ENCODE measurements at regions not wholly inside any gene's neighbourhood (a gene's known extent, or its start where the extent isn't known, plus 50 kb on each side); places are given as distances from the start of the nearest gene placed in this dataset.

GRCh38 chr2:207288628-207289027 is 122.9 kb upstream of the KLF7 start (continued):
- TF ChIP-seq BCLAF1 (IDR thresholded peaks at IDR 0.05) = no peak
- TF ChIP-seq SMAD5 (IDR thresholded peaks at IDR 0.05; ENCODE audit: low read depth) = no peak
- TF ChIP-seq ZSCAN29 (IDR thresholded peaks at IDR 0.05) = no peak
- 0 out of 4 replicates have a peak, but pooled peaks of 1 of the 2 experiments have one; percentile 4 for TF ChIP-seq SRF (IDR thresholded peaks at IDR 0.05; ENCODE audit: low read depth in 2 of 2, low read length in 2 of 2)
- no peak for TF ChIP-seq CBX3 (IDR thresholded peaks at IDR 0.05; ENCODE audit: borderline replicate concordance, low read depth)
- peak; percentile 38 for TF ChIP-seq MEF2B (IDR thresholded peaks at IDR 0.05; ENCODE audit: partially characterized antibody, poor library complexity, severe bottlenecking)
- no peak for TF ChIP-seq CUX1 (IDR thresholded peaks at IDR 0.05; ENCODE audit: insufficient replicate concordance, low read depth, low read length)
- TF ChIP-seq, protein P1, sequence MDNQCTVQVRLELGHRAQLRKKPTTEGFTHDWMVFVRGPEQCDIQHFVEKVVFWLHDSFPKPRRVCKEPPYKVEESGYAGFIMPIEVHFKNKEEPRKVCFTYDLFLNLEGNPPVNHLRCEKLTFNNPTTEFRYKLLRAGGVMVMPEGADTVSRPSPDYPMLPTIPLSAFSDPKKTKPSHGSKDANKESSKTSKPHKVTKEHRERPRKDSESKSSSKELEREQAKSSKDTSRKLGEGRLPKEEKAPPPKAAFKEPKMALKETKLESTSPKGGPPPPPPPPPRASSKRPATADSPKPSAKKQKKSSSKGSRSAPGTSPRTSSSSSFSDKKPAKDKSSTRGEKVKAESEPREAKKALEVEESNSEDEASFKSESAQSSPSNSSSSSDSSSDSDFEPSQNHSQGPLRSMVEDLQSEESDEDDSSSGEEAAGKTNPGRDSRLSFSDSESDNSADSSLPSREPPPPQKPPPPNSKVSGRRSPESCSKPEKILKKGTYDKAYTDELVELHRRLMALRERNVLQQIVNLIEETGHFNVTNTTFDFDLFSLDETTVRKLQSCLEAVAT (IDR thresholded peaks at IDR 0.05) = no peak
- TF ChIP-seq POLR2A (IDR thresholded peaks at IDR 0.05; ENCODE audit: low read depth, low read length) = no peak
- peak; percentile 73 for TF ChIP-seq BCL11A (IDR thresholded peaks at IDR 0.05; ENCODE audit: low read depth, low read length)
- TF ChIP-seq HDAC2 (IDR thresholded peaks at IDR 0.05) = no peak
- peak; percentile 85 for TF ChIP-seq ATF2 (IDR thresholded peaks at IDR 0.05; ENCODE audit: low read length)
- TF ChIP-seq, protein P2, sequence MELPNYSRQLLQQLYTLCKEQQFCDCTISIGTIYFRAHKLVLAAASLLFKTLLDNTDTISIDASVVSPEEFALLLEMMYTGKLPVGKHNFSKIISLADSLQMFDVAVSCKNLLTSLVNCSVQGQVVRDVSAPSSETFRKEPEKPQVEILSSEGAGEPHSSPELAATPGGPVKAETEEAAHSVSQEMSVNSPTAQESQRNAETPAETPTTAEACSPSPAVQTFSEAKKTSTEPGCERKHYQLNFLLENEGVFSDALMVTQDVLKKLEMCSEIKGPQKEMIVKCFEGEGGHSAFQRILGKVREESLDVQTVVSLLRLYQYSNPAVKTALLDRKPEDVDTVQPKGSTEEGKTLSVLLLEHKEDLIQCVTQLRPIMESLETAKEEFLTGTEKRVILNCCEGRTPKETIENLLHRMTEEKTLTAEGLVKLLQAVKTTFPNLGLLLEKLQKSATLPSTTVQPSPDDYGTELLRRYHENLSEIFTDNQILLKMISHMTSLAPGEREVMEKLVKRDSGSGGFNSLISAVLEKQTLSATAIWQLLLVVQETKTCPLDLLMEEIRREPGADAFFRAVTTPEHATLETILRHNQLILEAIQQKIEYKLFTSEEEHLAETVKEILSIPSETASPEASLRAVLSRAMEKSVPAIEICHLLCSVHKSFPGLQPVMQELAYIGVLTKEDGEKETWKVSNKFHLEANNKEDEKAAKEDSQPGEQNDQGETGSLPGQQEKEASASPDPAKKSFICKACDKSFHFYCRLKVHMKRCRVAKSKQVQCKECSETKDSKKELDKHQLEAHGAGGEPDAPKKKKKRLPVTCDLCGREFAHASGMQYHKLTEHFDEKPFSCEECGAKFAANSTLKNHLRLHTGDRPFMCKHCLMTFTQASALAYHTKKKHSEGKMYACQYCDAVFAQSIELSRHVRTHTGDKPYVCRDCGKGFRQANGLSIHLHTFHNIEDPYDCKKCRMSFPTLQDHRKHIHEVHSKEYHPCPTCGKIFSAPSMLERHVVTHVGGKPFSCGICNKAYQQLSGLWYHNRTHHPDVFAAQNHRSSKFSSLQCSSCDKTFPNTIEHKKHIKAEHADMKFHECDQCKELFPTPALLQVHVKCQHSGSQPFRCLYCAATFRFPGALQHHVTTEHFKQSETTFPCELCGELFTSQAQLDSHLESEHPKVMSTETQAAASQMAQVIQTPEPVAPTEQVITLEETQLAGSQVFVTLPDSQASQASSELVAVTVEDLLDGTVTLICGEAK (IDR thresholded peaks at IDR 0.05; ENCODE audit: borderline replicate concordance) = no peak
- TF ChIP-seq MYC (IDR thresholded peaks at IDR 0.05; ENCODE audit: insufficient read depth, insufficient read length, insufficient replicate concordance, low read length, severe bottlenecking) = no peak
- TF ChIP-seq RB1 (IDR thresholded peaks at IDR 0.05; ENCODE audit: borderline replicate concordance) = no peak
- no peak for TF ChIP-seq ASH2L (IDR thresholded peaks at IDR 0.05; ENCODE audit: borderline replicate concordance, low read depth)

All from GM12878 (cell line).